ENCODE measurements at regions not wholly inside any gene's neighbourhood (a gene's known extent, or its start where the extent isn't known, plus 50 kb on each side); places are given as distances from the start of the nearest gene placed in this dataset.
"Not testable (repeated sequence)": the region's sequence is repeated elsewhere in the genome, so short reads cannot be mapped to it uniquely, and the experiment has no call there.

GRCh38 chr6:11425876-11426275 lies 111.7 kb upstream of the TMEM170B start:
- no peak for DNase-seq

GRCh38 chr6:11425431-11425871 lies 112.1 kb upstream of the TMEM170B start:
- DNase-seq, result no peak

DNA sequence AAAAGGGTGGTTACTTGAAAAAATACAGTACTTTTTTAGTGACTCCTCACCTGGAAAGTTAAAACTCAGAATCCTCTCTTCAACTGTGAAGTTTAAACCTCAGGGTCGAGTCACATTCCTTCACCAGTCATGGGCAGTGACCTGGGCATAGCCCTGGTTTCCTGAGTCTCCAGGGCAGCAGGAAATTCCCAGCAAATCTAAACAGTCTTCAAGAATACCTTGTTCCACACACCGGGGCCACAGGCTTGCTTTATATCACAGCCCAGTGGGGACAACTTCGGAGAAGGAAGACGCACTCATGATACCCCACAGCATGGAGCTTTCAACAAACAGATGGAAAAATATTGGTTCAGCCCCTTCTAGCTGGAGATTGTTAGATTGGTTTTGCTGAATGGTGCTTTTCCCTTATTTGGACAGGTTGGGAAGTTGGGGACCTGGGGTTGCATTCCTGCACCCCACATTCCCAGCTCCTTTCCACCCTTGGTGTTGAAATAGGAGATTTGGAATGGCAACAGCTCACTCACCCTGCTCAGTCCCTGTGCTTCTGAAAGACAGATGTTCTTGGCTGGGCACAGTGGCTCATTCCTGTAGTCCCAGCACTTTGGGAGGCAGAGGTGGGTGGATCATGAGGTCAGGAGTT lies 113.0 kb upstream of the TMEM170B start:
- no peak for DNase-seq

GRCh38 chr6:11423667-11424066 lies 113.9 kb upstream of the TMEM170B start:
- no peak for DNase-seq

DNA sequence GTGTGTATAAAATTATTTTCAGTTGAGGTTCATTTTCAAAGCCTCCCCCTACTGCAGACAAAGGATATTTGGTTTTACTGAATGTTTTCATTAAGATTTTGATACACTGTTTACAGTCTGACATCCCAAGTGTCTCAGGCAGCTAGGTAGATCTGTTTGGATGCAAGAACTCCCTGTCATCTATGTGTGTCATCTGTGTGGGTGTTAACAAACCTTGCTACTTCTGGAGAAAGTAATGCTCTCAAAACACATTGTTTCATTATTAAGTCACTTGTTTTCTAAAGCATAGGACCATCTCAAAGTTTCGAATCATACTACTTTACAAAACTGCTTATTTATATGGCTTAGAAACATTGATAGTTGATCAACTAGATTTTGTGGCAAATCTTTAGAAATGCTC lies 114.5 kb upstream of the TMEM170B start:
- DNase-seq, result no peak

DNA sequence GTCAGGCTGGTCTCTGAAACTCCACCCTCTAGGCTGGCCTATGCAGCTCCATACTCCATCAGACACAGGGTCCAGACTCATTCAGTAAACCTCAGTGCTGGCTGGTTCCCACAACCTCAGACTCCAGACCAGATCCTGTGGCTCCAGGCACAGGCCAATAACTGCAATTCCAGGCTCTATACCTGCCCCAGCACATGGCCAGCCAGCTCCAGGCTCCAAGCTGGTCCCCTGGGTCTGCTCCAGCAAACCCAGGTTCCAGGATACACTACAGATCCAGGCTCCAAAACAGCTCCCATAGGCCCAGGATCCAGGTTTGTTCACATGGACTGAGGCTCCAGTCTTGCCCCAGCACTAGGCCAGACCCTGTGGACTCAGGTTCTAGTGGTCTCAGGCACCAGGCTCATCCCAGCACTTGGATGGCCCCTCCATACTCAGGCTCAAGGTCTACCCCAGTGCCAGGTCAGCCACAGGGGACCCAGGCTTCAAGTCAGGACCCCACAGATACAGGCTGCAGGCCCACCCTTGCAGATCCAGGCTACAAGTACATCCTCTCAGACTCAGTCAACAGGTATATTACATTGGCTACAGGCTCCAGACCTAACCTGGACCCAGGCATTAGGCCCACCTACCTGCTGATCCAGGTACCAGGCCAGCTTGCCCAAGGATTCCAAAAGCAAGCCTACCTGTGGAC lies 117.6 kb upstream of the TMEM170B start:
- DNase-seq, result no peak

DNA sequence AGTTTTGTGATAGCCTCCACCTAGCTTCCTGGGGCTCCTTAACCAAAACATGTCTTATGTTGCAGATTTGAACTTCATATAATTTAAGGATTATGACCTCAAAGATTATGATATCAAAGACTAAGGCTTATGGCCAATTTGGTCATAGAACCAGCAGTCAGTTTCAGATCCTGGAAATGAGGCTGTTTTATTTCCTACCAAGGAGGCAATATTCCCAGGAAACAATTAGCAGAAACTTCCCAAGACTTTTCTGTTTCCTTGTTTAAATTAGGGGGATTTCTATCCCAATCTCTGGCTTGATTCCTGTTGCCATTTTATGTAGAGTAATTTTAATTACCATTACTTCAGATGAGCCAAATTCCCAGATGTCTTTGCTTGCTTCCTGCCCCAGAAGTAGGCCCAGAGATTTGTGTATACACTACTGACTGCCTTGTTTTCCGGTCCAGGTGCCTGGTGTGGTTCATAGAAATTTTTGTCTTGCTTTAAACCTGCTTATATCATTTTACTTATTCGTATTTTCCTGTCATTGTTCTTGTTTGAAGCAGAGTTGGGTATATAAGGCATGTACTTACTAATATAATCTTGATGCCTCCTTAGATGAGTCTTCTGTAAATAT lies 119.2 kb upstream of the TMEM170B start:
- DNase-seq, result no peak

- no peak for DNase-seq
Measured at GRCh38 chr6:11416936-11417576, 120.5 kb upstream of the TMEM170B start.

- DNase-seq, result not testable (repeated sequence)
Measured at GRCh38 chr6:11416099-11416935, 121.2 kb upstream of the TMEM170B start.

- DNase-seq, result no peak
Measured at GRCh38 chr6:11415557-11415956, 122.0 kb upstream of the TMEM170B start.

GRCh38 chr6:11414176-11414963 lies 123.2 kb upstream of the TMEM170B start:
- no peak for DNase-seq

- no peak for DNase-seq
Measured at GRCh38 chr6:11413728-11414127, 123.8 kb upstream of the TMEM170B start.

DNA sequence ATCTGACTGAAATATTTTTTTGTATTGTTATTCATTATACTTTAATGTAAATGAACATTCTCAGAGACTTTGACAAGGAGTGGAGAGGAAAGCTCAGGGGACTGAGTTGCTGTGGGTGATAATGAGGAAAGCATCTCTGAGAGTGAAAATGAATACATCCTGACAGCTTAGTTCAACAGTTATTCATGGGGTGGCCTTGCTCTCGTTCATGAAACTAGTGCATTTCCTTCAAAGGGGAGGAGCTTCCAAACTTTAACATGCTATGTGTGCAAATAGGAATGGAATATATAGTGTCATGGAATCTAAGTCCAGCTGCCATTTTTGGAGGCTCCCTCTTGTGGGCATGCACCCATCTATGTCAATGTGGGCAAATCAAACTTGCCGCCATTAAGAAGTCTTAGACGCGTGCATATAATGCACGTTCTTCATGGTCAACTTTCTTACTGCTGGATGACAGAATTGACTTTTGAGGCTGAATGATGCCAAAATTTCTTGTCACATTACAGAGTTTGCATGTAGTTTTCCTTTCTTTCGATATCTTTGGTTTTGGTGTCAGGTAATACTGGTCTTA lies 124.3 kb upstream of the TMEM170B start:
- DNase-seq, result no peak

- no peak for DNase-seq
Measured at GRCh38 chr6:11412616-11413015, 124.9 kb upstream of the TMEM170B start.

DNA sequence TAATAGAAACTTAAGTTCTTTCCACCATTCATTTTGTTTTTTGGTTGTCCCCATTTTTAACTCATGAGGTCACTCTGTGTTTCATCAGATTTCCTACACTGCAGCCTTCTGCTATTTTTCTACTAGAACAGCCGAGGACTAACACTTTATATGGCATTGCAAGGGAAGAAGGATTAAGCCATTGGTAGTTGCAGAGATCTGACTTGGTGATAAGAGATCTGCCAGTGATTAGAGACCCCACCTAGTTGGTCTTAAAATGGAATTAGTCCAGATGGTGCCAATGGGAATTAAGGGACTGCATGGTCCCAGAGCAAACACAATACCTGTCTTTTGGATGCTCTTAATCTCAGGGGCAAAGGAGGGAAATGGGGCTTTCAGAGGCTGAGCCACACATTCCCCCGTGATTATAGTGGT lies 125.5 kb upstream of the TMEM170B start:
- DNase-seq, result peak; percentile 66

DNA sequence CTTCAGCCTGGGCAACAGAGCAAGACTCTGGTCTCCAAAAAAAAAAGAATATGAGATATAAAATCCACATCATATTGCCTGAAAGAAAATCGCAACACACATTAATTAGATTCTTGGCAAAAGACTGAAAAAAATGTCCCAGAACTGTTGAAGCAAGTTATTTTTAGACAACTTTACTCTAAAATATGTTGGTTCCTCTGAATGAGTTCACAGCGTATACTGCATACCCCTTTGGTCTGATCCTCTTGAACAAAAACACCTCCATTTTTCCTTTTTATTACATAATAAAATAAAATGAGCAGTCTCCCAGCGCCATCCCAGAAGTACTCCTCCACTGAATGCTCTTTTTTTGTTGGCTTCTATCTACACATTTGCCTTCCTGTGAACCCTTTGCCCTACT lies 126.0 kb upstream of the TMEM170B start:
- DNase-seq, result no peak

GRCh38 chr6:11410539-11411307 lies 126.8 kb upstream of the TMEM170B start:
- DNase-seq, result no peak

- DNase-seq, result no peak
Measured at GRCh38 chr6:11409371-11409770, 128.2 kb upstream of the TMEM170B start.

GRCh38 chr6:11407414-11407813 lies 130.1 kb upstream of the TMEM170B start:
- no peak for DNase-seq

GRCh38 chr6:11404838-11405237 lies 132.7 kb upstream of the TMEM170B start:
- no peak for DNase-seq

DNA sequence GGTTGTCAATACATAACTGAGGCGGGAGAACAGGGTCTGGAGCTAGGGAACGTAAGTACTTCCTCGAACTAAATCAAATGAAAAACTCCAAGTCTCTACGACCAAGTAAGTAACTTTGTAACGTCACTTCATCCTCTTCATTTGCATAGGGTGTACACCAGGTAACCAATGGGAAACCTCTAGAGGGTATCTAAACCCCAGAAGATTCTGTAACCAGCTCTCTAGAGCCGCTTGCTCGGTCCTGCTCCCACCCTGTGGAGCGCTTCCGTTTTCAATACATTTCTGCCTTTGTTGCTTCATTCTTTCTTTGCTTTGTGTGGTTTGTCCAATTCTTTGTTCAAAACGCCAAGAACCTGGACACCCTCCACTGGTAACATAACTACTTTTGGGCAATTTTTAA lies 133.5 kb upstream of the TMEM170B start:
- DNase-seq, result no peak

All from NCI-H524 treated with DMSO at 0.1 percent for 48 hours (cell line).